Sigmoid colon (tissue), 3 donors: ENCODE measurements at regions not wholly inside any gene's neighbourhood (a gene's known extent, or its start where the extent isn't known, plus 50 kb on each side); places are given as distances from the start of the nearest gene placed in this dataset.

ENCODE experiments used
- POLR2A ChIP-seq, 2 donors: fragments of 450-650 bp; IDR thresholded peaks; one replicate each; pipeline ENCODE4 v1.6.1; 2016; ENCODE audit warnings: antibody characterized with exemption in 2 of 2, mild to moderate bottlenecking in 2 of 2, moderate library complexity in 2 of 2
- TF ChIP-seq, protein P1 (sequence below), 4 experiments: fragments of 450-650 bp in 3 of 4; fragments of 200-600 bp in 1 of 4; IDR thresholded peaks; one replicate each; pipeline ENCODE4 v1.5.1; 2016 to 2019; ENCODE audit warnings: antibody characterized with exemption in 4 of 4, mild to moderate bottlenecking in 3 of 4, moderate library complexity in 2 of 4

DNA sequence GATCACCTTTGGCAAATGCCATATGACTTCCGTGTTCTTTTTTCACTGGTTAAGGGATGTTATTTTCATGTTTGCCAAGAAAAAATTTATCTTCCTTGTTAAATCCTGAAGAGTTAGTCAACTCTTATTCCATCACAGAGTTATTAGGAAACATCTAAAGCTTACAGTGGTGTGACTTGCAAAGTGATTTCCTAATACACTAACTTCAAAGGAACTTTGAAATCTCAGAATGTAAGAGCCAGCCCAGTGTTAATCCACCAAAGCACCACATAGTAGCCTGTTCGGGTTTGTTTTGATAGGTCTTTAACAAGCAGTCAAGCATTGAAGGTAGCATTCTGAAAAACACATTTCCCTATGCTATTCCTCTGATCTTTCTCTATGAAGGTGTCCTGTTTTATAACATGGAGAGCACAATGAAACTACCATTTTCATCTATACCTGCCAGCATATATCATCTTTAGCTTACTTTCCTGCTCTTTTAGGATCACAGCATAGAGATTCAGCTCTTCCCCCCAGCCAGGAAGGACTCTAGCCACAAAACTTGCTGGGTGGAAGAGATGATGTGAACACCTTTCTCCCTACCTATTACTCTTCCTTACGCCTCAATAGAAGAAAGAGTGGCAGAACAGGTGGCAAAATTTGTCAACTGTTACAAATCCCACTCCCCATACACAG, 82.4 kb upstream of the MAGI3 start:
- TF ChIP-seq, protein P1, sequence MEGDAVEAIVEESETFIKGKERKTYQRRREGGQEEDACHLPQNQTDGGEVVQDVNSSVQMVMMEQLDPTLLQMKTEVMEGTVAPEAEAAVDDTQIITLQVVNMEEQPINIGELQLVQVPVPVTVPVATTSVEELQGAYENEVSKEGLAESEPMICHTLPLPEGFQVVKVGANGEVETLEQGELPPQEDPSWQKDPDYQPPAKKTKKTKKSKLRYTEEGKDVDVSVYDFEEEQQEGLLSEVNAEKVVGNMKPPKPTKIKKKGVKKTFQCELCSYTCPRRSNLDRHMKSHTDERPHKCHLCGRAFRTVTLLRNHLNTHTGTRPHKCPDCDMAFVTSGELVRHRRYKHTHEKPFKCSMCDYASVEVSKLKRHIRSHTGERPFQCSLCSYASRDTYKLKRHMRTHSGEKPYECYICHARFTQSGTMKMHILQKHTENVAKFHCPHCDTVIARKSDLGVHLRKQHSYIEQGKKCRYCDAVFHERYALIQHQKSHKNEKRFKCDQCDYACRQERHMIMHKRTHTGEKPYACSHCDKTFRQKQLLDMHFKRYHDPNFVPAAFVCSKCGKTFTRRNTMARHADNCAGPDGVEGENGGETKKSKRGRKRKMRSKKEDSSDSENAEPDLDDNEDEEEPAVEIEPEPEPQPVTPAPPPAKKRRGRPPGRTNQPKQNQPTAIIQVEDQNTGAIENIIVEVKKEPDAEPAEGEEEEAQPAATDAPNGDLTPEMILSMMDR (IDR thresholded peaks at IDR 0.05), result no peak
- TF ChIP-seq POLR2A (IDR thresholded peaks at IDR 0.05), result no peak
